HG02588 (cell line): ENCODE measurements at regions not wholly inside any gene's neighbourhood (a gene's known extent, or its start where the extent isn't known, plus 50 kb on each side); places are given as distances from the start of the nearest gene placed in this dataset.

Experiments used
- ATAC-seq: cut with Tn5 transposase; IDR thresholded peaks from one replicate; pipeline ENCODE4 v1.9.1; 2021; ENCODE audit warnings: mild to moderate bottlenecking, moderate library complexity; ENCODE audit not compliant: unreplicated experiment

DNA sequence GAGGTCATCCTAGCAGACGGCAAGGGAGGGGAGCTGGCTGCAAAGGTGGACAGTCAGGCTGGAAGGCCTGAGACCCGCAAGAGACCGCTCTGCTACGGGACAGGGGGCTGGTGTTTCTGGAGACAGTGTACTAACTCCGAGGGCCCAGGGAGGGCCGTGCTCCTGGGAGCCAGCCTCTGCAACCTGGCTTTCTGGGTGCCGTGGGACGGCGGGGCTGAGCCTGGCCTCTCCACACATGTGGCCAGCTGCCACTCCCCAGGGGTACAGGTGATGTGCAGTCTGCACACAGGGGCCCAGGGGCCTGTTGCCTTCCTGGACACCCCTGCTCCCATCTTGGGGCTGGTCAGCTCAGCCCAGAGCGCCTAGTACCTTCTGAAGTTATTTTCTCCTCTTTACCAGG is 92.2 kb downstream of the MRPL36 start:
- ATAC-seq: no peak

DNA sequence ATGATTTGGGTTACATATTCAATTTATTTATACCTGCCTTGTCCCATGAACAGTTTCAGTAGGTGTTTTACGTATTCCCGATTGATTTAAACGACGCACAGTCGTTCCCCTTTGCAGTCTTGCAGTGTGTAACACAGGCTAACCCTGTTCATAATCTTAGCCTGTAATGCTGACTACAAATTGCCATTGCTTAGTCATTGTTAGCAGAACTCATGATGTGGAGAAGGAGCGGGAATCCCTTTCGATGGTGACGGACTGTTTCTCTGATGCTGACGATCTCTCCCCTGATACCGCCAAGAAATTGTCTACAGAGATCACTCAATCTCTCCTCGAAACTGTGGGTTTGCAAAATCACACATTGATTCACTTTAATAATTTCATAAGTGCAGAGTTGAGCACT is 93.2 kb downstream of the MRPL36 start:
- ATAC-seq: no peak

DNA sequence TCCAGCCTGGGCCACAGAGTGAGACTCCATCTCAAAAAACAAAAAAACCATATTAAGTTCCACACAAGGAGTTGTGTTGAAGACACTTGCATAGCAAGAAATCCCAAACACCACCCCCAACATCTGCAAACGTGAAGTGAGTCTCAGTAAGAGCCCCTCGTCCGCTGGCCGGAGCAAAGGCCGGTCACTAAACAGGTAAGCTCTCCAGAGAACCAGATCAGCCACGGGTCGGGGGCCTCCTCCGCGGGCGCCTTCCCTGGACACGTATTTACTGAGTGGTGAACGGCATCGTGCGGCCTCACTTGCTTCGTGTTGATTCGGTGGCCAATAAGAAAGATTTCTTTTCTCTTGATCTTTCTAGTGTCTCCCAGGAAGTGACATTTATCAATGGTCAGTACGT is 93.6 kb downstream of the MRPL36 start:
- ATAC-seq: no peak

- ATAC-seq: no peak
Observed at GRCh38 chr5:1704676-1705075, 95.0 kb downstream of the MRPL36 start.

DNA sequence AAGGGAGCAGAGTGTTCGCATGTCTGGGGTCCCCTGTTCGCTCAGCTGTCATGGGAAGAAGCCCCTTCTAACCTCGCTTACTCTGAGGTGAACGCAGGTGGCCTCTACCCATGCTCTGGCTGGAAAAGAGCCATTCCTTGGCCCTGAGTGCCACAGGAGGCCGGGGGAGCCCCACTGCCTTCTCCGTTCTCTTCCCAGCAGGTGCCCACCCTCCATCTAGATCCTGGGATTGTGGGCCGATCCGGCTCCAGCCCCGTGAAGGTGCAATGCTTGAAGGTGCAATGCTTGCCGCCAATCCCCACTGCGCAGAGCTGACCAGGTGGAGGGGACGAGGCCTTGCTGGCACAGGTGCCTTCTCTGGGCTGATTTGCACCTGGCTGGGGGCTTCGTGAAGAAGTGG is 95.4 kb downstream of the MRPL36 start:
- no peak for ATAC-seq

DNA sequence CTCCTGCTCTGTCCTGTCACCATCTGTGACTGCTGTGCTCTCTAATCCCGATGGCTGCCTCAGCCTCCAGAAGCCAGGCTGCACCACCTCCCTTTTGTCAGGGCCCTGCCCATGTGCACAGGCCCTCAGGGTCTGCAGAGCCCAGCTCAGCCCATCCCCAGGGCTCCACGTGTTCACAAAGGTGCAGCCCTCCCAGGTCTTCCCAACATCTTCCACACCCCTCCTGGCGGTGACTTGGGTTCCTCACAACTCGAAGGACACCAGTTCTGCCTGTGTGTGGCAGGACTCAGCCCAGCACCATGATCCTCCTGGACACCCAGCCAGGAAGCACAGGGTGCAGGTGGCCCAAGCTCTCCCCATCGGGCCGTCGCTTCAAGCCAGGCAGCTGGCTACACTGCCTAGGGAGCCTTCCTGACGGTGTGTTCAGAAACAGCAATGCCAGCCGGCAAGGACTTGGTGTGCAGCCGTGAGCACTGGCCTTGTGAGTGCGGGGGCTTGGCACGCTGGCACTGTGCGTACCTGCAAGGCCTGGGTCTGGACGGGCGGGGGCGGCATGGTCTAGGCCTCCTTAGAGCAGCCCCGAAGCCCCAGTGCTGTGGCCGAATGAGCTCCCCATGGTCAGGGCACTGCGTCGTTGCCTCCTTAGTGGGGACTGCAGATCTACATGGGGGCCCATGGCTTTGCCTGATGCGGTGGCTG is 96.1 kb downstream of the MRPL36 start:
- ATAC-seq: no peak

DNA sequence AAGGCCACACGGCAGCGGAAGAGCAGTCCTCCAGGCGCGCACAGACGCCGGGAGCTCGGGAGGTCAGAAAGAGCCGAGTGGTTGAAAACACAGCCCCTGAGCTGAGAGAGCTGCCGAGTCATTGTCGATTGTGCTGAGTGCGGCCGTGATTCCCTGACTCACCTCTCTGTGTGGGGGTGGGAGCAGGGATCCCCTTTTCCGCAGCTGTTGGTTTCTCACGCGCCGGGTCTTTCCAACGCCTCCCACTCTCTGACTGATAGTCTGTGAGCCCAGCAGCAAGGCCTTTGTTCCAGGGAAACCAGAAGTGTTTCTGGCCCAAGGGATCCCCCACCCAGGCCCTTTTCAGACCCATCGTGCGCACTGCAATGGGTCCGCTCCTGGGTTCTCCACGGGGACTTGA is 97.3 kb downstream of the MRPL36 start:
- no peak for ATAC-seq

DNA sequence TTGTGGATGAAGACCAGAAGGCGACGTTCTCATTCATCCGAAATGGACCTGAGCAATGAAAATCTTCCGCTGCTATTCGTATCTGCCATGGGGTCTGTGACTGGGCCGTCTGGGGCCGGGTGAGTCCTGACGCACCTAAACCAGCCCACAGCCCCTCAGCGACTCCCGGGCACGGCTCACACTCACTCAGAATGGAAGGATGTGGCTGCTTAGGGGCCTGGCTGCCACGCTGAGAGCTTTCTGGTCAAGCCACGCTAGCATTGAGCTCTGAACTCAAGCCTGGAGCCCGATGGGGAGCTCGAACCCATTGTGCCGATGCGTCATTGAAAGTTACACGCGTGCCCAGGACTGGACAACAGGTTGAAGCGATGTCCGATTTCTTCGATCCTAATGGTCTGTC is 97.8 kb downstream of the MRPL36 start:
- ATAC-seq: no peak

GRCh38 chr5:1701216-1701864 is 98.3 kb downstream of the MRPL36 start:
- ATAC-seq: no peak

DNA sequence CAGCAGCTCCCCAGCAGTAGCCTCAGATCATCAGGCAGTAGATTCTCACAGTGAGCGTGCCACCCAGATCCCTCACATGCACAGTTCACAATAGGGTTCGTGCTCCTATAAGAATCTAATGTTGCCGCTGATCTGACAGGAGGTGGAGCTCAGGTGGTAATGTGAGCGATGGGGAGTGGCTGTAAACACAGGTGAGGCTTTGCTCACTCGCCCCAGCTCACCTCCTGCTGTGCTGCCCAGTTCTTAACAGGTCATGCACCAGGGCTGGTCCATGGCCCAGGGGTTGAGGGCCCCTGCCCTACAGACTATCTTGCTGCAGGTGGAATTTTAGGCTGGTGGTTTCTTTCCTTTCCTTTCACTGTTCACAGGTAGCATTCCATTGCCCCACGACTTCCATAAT is 100.2 kb downstream of the MRPL36 start:
- no peak for ATAC-seq

DNA sequence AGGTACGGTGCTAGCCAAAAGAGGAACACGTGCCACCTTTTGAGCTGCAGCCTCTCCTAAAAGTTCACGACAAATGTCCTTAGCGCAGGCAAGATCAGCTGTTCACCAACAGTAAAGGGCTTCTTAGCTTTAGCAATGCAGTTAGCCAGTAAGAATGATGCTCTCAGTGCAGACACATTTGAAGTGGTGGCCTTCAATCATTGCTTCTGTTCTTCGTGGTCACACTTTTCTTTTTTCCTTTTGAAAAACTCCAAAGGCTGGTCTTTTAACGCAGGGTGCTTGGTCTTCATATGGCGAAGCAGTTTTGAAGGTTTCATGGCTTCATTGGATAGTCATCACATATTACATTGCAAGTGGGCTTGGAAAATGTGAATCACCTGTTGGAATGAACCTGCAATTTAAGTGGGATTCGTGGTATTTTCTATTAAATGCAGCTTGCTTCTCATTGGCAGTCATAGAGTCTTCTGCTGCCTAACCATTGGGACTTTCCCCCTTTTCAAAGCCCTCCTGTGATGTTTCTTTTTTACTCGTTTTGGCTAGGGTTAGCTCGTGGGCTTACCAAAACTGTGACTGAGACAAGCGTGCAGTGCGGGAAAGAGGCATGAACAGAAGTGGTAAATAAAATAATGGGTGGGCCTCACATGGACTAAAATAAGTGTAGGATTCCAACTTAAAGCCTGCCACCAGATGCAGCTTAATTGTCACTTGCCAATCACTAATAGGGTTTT is 100.9 kb downstream of the MRPL36 start:
- ATAC-seq: no peak

GRCh38 chr5:1692381-1692780 is 107.3 kb downstream of the MRPL36 start:
- ATAC-seq: no peak

DNA sequence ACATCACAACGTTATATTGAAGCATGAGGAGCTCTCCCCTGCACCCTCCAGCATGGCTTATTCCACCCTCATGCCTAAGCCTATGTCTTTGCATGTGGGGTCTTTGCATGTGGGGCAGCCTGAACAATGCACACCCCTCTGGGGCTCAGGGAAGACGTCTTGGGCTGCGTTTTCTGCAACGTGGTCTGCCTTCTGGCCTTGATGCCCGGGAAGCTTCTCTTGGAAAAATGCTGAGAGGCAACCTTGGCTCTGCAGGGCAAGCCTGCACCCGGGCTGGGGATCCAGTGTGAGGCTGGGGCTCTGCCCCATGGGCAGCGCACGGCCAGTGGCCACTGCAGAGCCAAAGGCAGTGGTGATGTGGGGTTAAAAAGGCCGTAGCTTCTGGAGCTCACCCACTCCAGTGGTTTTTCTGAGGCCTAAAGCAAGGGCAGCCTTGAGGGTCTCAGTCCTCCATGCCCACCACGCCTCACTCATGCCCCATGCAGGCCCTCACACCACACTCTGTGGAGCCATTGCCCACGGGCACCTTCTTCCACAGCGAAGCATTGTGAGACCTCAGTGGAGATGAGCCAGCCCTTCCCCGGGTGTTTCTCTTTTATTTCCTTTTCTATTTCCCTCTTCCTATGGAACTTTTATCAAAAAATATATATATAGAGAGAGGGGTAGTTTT is 112.2 kb downstream of the MRPL36 start:
- no peak for ATAC-seq

- no peak for ATAC-seq
Observed at GRCh38 chr5:1686016-1686802, 113.4 kb downstream of the MRPL36 start.

DNA sequence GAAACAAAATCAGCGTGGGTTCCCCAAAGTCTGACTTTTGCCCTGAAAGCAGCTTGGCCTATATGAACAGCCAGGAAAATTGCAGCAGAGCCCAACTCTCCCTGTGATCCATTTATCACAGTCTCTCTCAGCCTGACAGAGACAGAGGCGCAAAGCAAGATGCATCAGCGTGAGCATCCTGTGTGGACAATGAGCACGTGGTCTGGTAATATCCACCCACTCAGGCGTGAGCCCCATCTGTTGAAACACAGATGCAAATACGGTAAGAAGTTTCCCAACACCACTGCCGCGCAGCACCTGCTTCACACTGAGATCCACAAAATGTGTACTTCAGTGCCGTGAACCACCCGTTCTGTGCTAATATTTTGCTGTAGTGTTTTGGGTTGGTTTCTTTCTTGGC is 114.6 kb downstream of the MRPL36 start:
- ATAC-seq: no peak

DNA sequence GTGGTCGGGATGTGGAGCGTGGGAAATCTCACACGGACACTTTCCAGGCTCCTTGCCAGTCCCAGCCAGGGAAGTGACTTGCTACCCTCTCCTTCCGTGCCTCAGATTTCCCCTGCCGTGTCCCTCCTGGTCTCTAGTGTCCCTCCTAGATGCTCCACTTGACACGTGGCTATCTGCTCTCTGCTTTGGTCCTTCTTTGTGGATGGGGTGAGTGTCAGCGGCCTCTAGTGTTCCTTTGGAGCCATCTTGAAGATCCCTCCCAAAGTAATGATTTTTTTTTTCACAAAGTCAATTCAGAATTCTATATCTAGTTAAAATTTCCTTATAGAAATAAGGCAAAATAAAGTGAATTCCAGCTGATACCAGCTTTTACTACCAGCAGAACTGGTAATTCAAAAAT is 117.7 kb downstream of the MRPL36 start:
- ATAC-seq: no peak

DNA sequence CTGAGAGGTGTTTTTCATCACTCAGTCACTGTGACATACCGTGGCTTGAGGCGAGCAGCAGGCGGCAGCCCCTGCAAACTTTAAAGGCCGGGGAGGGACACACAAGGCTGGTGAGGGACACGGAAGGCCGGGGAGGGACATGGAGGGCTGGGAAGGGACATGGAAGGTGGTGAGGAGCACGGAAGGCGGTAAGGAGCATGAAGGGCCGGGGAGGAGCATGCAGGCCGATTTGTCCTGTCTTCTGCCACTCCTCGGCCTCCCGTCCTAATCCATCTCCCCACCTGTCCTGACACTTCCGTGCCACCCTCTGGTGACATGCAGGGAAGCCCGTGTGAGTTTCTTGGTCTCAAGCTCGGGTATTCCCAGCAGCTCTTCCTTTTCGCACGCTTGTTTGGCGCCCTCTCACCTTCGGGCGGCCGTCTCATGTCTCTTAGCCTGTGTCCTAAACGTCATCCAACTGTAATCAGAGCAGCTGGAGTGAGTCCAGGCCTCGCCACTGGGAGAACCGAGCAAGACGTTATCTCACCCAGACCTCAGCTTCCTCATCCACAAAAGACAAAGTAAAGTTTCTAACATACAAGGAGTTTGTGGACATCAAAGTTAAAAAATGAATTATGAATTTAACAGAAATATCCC is 126.5 kb downstream of the MRPL36 start:
- ATAC-seq: no peak

DNA sequence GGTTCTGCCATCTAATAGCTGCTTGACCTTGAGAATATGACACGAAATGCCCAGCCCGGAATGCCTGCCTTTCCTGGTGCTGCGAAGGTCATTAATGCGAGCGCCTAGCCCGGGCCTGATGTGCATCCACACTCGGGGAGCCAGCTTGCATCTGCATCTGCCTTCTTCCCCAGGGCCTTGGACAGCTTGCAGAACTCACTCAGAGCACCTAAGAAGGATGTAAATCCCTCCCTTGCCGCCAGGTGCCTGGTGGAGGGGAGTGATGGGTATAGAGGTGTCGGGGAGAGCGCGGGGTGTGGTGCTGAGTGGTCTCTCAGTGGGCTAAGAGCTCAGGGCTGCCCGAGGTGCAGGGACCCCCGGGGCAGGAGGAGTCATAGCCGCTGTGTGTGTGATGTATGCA is 127.2 kb downstream of the MRPL36 start:
- ATAC-seq: no peak

DNA sequence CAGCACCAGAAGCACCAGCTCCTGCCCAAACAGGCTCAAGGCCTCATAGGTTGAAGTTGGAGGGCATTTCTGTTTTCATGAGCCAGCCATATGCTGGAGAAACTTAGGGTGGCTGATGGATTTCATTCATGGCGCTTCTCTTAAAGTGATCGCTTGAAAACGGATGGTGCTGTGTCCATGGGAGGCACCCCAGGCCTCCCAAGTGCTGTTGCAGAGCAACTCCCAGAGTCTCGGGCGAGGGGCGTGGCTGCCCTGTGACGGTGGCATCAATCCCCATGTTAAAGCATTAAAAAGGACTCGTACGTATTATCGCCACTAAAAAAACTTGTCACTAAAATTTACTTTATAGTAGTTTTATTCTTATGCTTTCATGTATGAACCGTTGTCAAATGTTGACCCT is 128.3 kb downstream of the MRPL36 start:
- no peak for ATAC-seq

GRCh38 chr5:1670351-1670750 is 129.3 kb downstream of the MRPL36 start:
- ATAC-seq: no peak
